H9 (cell line): ENCODE measurements at regions not wholly inside any gene's neighbourhood (a gene's known extent, or its start where the extent isn't known, plus 50 kb on each side); places are given as distances from the start of the nearest gene placed in this dataset.
"Not testable (repeated sequence)": the region's sequence is repeated elsewhere in the genome, so short reads cannot be mapped to it uniquely, and the experiment has no call there.

Experiments used
- DNase-seq: peaks from one replicate; pipeline ENCODE4 v3.0.0-alpha.2; 2017
- H2AFZ ChIP-seq: one replicate; pipeline ENCODE4 v1.6.1; 2013; ENCODE audit warnings: mild to moderate bottlenecking, low read length, control low read depth, moderate library complexity
- H2AK5ac ChIP-seq: 2 replicates; pipeline ENCODE4 v1.6.1; 2013; ENCODE audit warnings: low read length, control low read depth, mixed read lengths; ENCODE audit not compliant: insufficient read length
- H2BK120ac ChIP-seq: one replicate; pipeline ENCODE4 v1.6.1; 2013; ENCODE audit warnings: low read depth, mild to moderate bottlenecking, low read length, control low read depth, inconsistent platforms; ENCODE audit not compliant: poor library complexity, severe bottlenecking
- H2BK12ac ChIP-seq: 2 replicates; pipeline ENCODE4 v1.6.1; 2013; ENCODE audit warnings: low read length, control low read depth, mixed read lengths, low read depth; ENCODE audit not compliant: insufficient read length
- H2BK15ac ChIP-seq: 2 replicates; pipeline ENCODE4 v1.6.1; 2013; ENCODE audit warnings: low read depth, low read length, control low read depth
- H2BK20ac ChIP-seq: one replicate; pipeline ENCODE4 v1.6.1; 2013; ENCODE audit warnings: low read depth, mild to moderate bottlenecking, low read length, control low read depth, inconsistent platforms; ENCODE audit not compliant: poor library complexity, severe bottlenecking
- H2BK5ac ChIP-seq: 2 replicates; pipeline ENCODE4 v1.6.1; 2013; ENCODE audit warnings: low read length, control low read depth, mixed read lengths; ENCODE audit not compliant: insufficient read length
- H3K14ac ChIP-seq: 2 replicates; pipeline ENCODE4 v1.6.1; 2013; ENCODE audit warnings: low read length, control low read depth; ENCODE audit not compliant: insufficient read depth
- H3K18ac ChIP-seq: 2 replicates; pipeline ENCODE4 v1.6.1; 2013; ENCODE audit warnings: low read depth, mild to moderate bottlenecking, mixed read lengths, low read length, control low read depth; ENCODE audit not compliant: insufficient read length
- H3K23ac ChIP-seq: 2 replicates; pipeline ENCODE4 v1.6.1; 2013; ENCODE audit warnings: low read length, control low read depth, mixed read lengths, low read depth; ENCODE audit not compliant: insufficient read length
- H3K23me2 ChIP-seq: 2 replicates; pipeline ENCODE4 v1.6.1; 2013; ENCODE audit warnings: low read depth, mild to moderate bottlenecking, mixed read lengths, low read length, control low read depth; ENCODE audit not compliant: insufficient read length, poor library complexity, severe bottlenecking
- H3K27ac ChIP-seq: 2 replicates; pipeline ENCODE4 v1.5.1; 2013; ENCODE audit warnings: low read length, control low read depth, mixed read lengths, low read depth; ENCODE audit not compliant: insufficient read length
- H3K27me3 ChIP-seq: 2 replicates; pipeline ENCODE4 v1.6.1; 2013; ENCODE audit warnings: low read length, control low read depth, inconsistent platforms; ENCODE audit not compliant: insufficient read depth
- H3K4ac ChIP-seq: 2 replicates; pipeline ENCODE4 v1.6.1; 2013; ENCODE audit warnings: low read depth, mild to moderate bottlenecking, control low read depth, inconsistent platforms, low read length, moderate library complexity
- H3K4me1 ChIP-seq: 2 replicates; pipeline ENCODE4 v1.6.1; 2013; ENCODE audit warnings: low read length, control low read depth, inconsistent platforms; ENCODE audit not compliant: insufficient read depth
- H3K4me2 ChIP-seq: 2 replicates; pipeline ENCODE4 v1.6.1; 2013; ENCODE audit warnings: low read length, control low read depth, mixed read lengths; ENCODE audit not compliant: insufficient read length, insufficient read depth
- H3K56ac ChIP-seq: 2 replicates; pipeline ENCODE4 v1.6.1; 2013; ENCODE audit warnings: low read depth, mild to moderate bottlenecking, mixed read lengths, low read length, control low read depth; ENCODE audit not compliant: insufficient read length
- H3K79me1 ChIP-seq: 2 replicates; pipeline ENCODE4 v1.6.1; 2013; ENCODE audit warnings: low read depth, mild to moderate bottlenecking, moderate library complexity, low read length, control low read depth, inconsistent platforms; ENCODE audit not compliant: insufficient read depth, poor library complexity, severe bottlenecking
- H3K79me2 ChIP-seq: 2 replicates; pipeline ENCODE4 v1.6.1; 2013; ENCODE audit warnings: low read length, control low read depth, inconsistent platforms; ENCODE audit not compliant: insufficient read depth
- H3K9ac ChIP-seq: 2 replicates; pipeline ENCODE4 v1.6.1; 2013; ENCODE audit warnings: low read length, control low read depth, mixed read lengths; ENCODE audit not compliant: insufficient read length; ENCODE audit errors: extremely low read depth
- H3K9me3 ChIP-seq: one replicate; pipeline ENCODE4 v1.6.1; 2013; ENCODE audit warnings: low read depth, low read length, inconsistent platforms; ENCODE audit not compliant: control insufficient read depth
- H3T11ph ChIP-seq: one replicate; pipeline ENCODE4 v1.6.1; 2013; ENCODE audit warnings: mild to moderate bottlenecking, low read length, control low read depth, inconsistent platforms
- H4K20me1 ChIP-seq: one replicate; pipeline ENCODE4 v1.6.1; 2013; ENCODE audit not compliant: control insufficient read depth, insufficient read length, insufficient read depth
- H4K5ac ChIP-seq: 2 replicates; pipeline ENCODE4 v1.6.1; 2013; ENCODE audit warnings: low read depth, mild to moderate bottlenecking, mixed read lengths, low read length, control low read depth; ENCODE audit not compliant: insufficient read length
- H4K8ac ChIP-seq: replicated peaks from 2 replicates; pipeline ENCODE4 v1.6.1; 2013; ENCODE audit warnings: low read length, control low read depth, mixed read lengths, low read depth; ENCODE audit not compliant: insufficient read length
- H4K91ac ChIP-seq: 2 replicates; pipeline ENCODE4 v1.6.1; 2013; ENCODE audit warnings: low read depth, mild to moderate bottlenecking, moderate library complexity, mixed read lengths, low read length, control low read depth; ENCODE audit not compliant: insufficient read length
- H3K27ac Mint-ChIP-seq, 3 experiments: 2 replicates in 2 of 3; 3 replicates in 1 of 3; pipeline ENCODE4 v1.8.0; 2020 to 2021; ENCODE audit warnings: mixed read lengths in 3 of 3, mild to moderate bottlenecking in 1 of 3, moderate library complexity in 1 of 3
- H3K27me3 Mint-ChIP-seq: 2 replicates; pipeline ENCODE4 v1.8.0; 2021; ENCODE audit warnings: low read depth, mild to moderate bottlenecking, moderate library complexity, mixed read lengths
- H3K36me3 Mint-ChIP-seq, 3 experiments: 2 replicates in 2 of 3; 3 replicates in 1 of 3; pipeline ENCODE4 v1.8.0; 2020 to 2021; ENCODE audit warnings: low read depth in 3 of 3, mixed read lengths in 3 of 3; ENCODE audit not compliant: insufficient read depth in 1 of 3
- H3K4me1 Mint-ChIP-seq, 2 experiments: 2 replicates each; pipeline ENCODE4 v1.8.0; 2020; ENCODE audit warnings: mixed read lengths in 2 of 2
- H3K4me3 Mint-ChIP-seq, 2 experiments: 2 replicates in 1 of 2; 3 replicates in 1 of 2; pipeline ENCODE4 v1.8.0; 2020 to 2021; ENCODE audit warnings: mild to moderate bottlenecking in 2 of 2, mixed read lengths in 2 of 2, moderate library complexity in 1 of 2
- H3K9me3 Mint-ChIP-seq, 2 experiments: 2 replicates in 1 of 2; 3 replicates in 1 of 2; pipeline ENCODE4 v1.8.0; 2020; ENCODE audit warnings: mild to moderate bottlenecking in 2 of 2, mixed read lengths in 2 of 2, moderate library complexity in 1 of 2
- CTCF ChIP-seq: fragments of 200-600 bp; sonication (generic); conservative IDR thresholded peaks from 3 replicates; pipeline ENCODE4 v1.8.0; 2021; ENCODE audit warnings: antibody characterized with exemption, mild to moderate bottlenecking
- WGBS: extraction: QIAGEN DNeasy Blood & Tissue Kit; methylation state at CpG from one replicate; pipeline ENCODE4 v1.1.7; 2013; ENCODE audit warnings: missing lambda C conversion rate, low lambda C conversion rate, mixed read lengths; ENCODE audit not compliant: insufficient read length; ENCODE audit errors: extremely low coverage; 5-methylcytosine and 5-hydroxymethylcytosine counted together

DNA sequence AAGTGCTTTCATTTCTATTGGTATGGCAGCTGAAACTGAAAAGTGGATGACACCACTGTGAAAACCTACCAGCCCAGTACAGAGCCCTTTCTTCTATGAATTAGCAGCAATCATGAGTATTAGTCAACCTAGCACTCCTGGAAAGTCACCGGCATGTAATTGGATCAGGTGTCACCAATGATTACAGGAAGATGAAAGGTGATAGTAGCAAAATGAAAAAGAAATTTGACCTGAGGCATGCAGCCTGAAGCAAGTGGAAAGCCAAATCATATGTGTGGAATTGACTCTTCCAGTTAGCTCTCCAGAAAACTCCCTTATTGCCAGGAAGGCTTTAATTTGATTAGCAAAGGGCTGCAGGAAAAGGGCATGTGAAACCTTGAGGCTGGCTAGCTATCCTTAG, 81.2 kb upstream of the NAA35 start:
- H3K23ac ChIP-seq = no peak overlapping the region
- no peak overlapping the region for H2AK5ac ChIP-seq
- peak overlapping the region in 2 of 3 experiments; percentile 10 to 80; a peak in 1 of 7 replicates for H3K27ac Mint-ChIP-seq
- H3K18ac ChIP-seq = no peak overlapping the region
- H3K9me3 ChIP-seq = no peaks in the 10 kb centered on the region
- no peaks in the 10 kb centered on the region for H3K23me2 ChIP-seq
- H3K4ac ChIP-seq = no peak overlapping the region
- H3K27ac ChIP-seq = no peak overlapping the region
- H3K14ac ChIP-seq = no peak overlapping the region
- no peak overlapping the region for H2BK5ac ChIP-seq
- WGBS = no CpG with 5 or more reads among the region's 1 CpG
- H2BK12ac ChIP-seq = no peak overlapping the region
- no peaks in the 10 kb centered on the region for H3K27me3 ChIP-seq
- H2BK15ac ChIP-seq = no peak overlapping the region
- no peak overlapping the region for H2BK120ac ChIP-seq
- no peaks in the 10 kb centered on the region for H3K79me1 ChIP-seq
- no peak overlapping the region for H3K4me2 ChIP-seq
- H3K56ac ChIP-seq = no peak overlapping the region
- H3K36me3 Mint-ChIP-seq = peaks cover 0 to 7% (median 0%) of the 10 kb centered on the region in 3 experiments; a peak in 3 of 7 replicates
- H3K9me3 Mint-ChIP-seq = peaks cover 0 to 2% of the 10 kb centered on the region in 2 experiments; a peak in 1 of 5 replicates
- H4K20me1 ChIP-seq = no peaks in the 10 kb centered on the region
- no peak overlapping the region for H2AFZ ChIP-seq
- H4K8ac ChIP-seq = no peak overlapping the region
- H3K4me3 Mint-ChIP-seq = no peak overlapping the region
- H3K4me1 ChIP-seq = peaks cover 8% of the 10 kb centered on the region; the same call in 1 of the 2 replicates
- no peaks in the 10 kb centered on the region for H3K27me3 Mint-ChIP-seq
- H3T11ph ChIP-seq = no peak overlapping the region
- peaks cover 22 to 23% of the 10 kb centered on the region in 2 experiments for H3K4me1 Mint-ChIP-seq
- no peak for DNase-seq
- H2BK20ac ChIP-seq = no peak overlapping the region
- no peak overlapping the region for H4K5ac ChIP-seq
- no peak overlapping the region for H4K91ac ChIP-seq
- H3K9ac ChIP-seq = no peak overlapping the region
- TF ChIP-seq CTCF = no peak
- no peaks in the 10 kb centered on the region for H3K79me2 ChIP-seq

DNA sequence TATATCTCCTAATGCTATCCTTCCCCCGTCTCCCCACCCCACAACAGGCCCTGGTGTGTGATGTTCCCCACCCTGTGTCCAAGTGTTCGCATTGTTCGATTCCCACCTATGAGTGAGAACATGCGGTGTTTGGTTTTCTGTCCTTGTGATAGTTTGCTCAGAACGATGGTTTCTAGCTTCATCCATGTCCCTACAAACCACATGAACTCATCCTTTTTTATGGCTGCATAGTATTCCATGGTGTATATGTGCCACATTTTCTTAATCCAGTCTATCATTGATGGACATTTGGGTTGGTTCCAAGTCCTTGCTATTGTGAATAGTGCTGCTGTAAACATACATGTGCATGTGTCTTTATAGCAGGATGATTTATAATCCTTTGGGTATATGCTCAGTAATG, 79.1 kb upstream of the NAA35 start:
- H4K8ac ChIP-seq, H3K79me2 ChIP-seq, H4K91ac ChIP-seq, H3K56ac ChIP-seq, H2BK15ac ChIP-seq, H3K23ac ChIP-seq, H3K79me1 ChIP-seq, H3K36me3 Mint-ChIP-seq, H3T11ph ChIP-seq, H3K27ac ChIP-seq, H3K9ac ChIP-seq, H2BK20ac ChIP-seq, H3K9me3 ChIP-seq, H2BK12ac ChIP-seq, H4K5ac ChIP-seq, H3K4me1 ChIP-seq, H4K20me1 ChIP-seq, H3K18ac ChIP-seq, H3K14ac ChIP-seq, H3K4ac ChIP-seq, H3K27me3 ChIP-seq, DNase-seq, H3K9me3 Mint-ChIP-seq, H3K27me3 Mint-ChIP-seq, H2BK120ac ChIP-seq, H3K4me2 ChIP-seq, H2AFZ ChIP-seq, H2AK5ac ChIP-seq, H2BK5ac ChIP-seq, H3K23me2 ChIP-seq, H3K4me3 Mint-ChIP-seq: not testable (repeated sequence)
- WGBS = no CpG with 5 or more reads among the region's 5 CpGs
- Mint-ChIP-seq H3K27ac (peak overlapping the region in 1 of 3 experiments; percentile 44; a peak in 1 of 7 replicates), H3K4me1 (peaks cover 22 to 23% of the 10 kb centered on the region in 2 experiments)
